Type B pancreatic cell (in vitro differentiated cells): ENCODE measurements at regions not wholly inside any gene's neighbourhood (a gene's known extent, or its start where the extent isn't known, plus 50 kb on each side); places are given as distances from the start of the nearest gene placed in this dataset.

Experiments
- DNase-seq: peaks from one replicate; pipeline ENCODE4 v3.0.0; 2021; ENCODE audit warnings: mixed read lengths; ENCODE audit not compliant: unreplicated experiment; ENCODE audit errors: extremely low spot score
- H3K27ac Mint-ChIP-seq: 2 replicates; pipeline ENCODE4 v1.8.0; 2021; ENCODE audit warnings: mild to moderate bottlenecking, mixed read lengths
- H3K27me3 Mint-ChIP-seq: 2 replicates; pipeline ENCODE4 v1.8.0; 2021; ENCODE audit warnings: mixed read lengths
- H3K36me3 Mint-ChIP-seq: 2 replicates; pipeline ENCODE4 v1.8.0; 2021; ENCODE audit warnings: mixed read lengths
- H3K4me1 Mint-ChIP-seq: one replicate; pipeline ENCODE4 v1.8.0; 2021; ENCODE audit warnings: mixed read lengths; ENCODE audit not compliant: unreplicated experiment
- H3K4me3 Mint-ChIP-seq: 2 replicates; pipeline ENCODE4 v1.8.0; 2021; ENCODE audit warnings: mild to moderate bottlenecking, mixed read lengths
- H3K9me3 Mint-ChIP-seq: 2 replicates; pipeline ENCODE4 v1.8.0; 2021; ENCODE audit warnings: mixed read lengths
- TF ChIP-seq, protein P1 (sequence below): fragments of 200-600 bp; sonication (generic); conservative IDR thresholded peaks from 2 replicates; pipeline ENCODE4 v1.5.0; 2021; ENCODE audit warnings: antibody characterized with exemption, mild to moderate bottlenecking

DNA sequence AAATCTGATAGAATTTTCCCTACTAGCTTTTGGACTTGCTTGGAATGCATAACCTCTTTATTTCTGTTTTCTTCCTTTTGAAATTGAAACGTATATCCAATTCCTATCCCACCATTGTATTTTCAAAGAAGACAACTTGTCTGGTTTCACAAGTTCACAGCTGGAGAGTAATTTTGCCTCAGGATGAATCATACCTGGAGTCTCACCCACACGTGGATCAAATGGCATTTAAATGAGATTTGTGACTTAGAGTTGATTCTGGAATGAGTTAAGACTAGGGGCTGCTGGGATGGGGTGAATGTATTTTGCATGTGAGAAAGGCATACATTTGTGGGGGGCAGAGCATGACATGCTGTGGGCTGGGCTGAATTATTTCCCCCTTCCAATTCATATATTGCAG is 516.5 kb upstream of the MGAT4C start:
- no peaks in the 10 kb centered on the region for H3K36me3 Mint-ChIP-seq
- H3K9me3 Mint-ChIP-seq: no peaks in the 10 kb centered on the region
- TF ChIP-seq, protein P1, sequence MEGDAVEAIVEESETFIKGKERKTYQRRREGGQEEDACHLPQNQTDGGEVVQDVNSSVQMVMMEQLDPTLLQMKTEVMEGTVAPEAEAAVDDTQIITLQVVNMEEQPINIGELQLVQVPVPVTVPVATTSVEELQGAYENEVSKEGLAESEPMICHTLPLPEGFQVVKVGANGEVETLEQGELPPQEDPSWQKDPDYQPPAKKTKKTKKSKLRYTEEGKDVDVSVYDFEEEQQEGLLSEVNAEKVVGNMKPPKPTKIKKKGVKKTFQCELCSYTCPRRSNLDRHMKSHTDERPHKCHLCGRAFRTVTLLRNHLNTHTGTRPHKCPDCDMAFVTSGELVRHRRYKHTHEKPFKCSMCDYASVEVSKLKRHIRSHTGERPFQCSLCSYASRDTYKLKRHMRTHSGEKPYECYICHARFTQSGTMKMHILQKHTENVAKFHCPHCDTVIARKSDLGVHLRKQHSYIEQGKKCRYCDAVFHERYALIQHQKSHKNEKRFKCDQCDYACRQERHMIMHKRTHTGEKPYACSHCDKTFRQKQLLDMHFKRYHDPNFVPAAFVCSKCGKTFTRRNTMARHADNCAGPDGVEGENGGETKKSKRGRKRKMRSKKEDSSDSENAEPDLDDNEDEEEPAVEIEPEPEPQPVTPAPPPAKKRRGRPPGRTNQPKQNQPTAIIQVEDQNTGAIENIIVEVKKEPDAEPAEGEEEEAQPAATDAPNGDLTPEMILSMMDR: no peak
- no peaks in the 10 kb centered on the region for H3K27me3 Mint-ChIP-seq
- H3K4me1 Mint-ChIP-seq: peaks cover 3% of the 10 kb centered on the region
- no peak overlapping the region for H3K4me3 Mint-ChIP-seq
- H3K27ac Mint-ChIP-seq: no peak overlapping the region
- no peak for DNase-seq

DNA sequence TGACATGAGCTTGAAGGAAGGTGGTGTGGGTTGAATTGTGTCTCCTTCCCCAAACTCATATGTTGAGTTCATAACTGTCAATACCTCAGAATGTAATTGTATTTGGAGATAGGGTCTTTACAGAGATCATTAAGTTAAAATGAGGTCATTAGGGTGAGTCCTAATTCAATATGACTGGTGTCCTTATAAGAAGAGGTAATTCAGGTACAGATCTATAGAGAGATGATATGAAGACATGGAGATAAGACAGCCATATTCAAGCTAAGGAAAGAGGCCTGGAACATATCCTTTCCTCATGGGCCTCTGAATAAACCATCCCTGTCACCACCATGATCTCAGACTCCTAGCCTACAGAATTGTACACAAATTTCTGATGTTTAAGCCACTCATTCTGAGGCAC is 514.7 kb upstream of the MGAT4C start:
- TF ChIP-seq, protein P1: no peak
- H3K27ac Mint-ChIP-seq: no peak overlapping the region
- peaks cover 3% of the 10 kb centered on the region for H3K4me1 Mint-ChIP-seq
- H3K36me3 Mint-ChIP-seq: no peaks in the 10 kb centered on the region
- H3K9me3 Mint-ChIP-seq: no peaks in the 10 kb centered on the region
- no peak overlapping the region for H3K4me3 Mint-ChIP-seq
- DNase-seq: no peak
- no peaks in the 10 kb centered on the region for H3K27me3 Mint-ChIP-seq

DNA sequence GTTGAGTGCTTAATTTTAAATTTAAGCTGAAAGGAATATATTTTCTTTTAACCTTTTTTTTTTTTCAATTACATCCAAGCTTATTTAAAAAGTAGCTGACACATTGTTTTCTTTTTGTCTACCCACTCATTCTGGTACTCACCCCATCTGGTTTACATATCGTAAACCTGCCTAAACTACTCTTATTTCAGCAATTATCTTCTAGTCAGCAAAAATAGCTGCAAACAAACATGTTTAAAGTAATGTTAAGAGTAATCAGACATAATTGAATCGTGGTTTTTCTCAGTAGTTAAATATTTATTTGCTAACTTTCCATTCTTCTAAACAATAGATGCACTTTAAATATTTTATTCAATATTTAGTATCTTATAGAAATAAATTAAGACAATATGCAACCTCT is 492.7 kb upstream of the MGAT4C start:
- Mint-ChIP-seq H3K27me3 (peaks cover 4% of the 10 kb centered on the region), H3K36me3 (no peaks in the 10 kb centered on the region), H3K9me3 (no peaks in the 10 kb centered on the region), H3K4me1 (peaks cover 6% of the 10 kb centered on the region), H3K27ac (no peak overlapping the region), H3K4me3 (no peak overlapping the region)
- no peak for DNase-seq
- TF ChIP-seq, protein P1: no peak

DNA sequence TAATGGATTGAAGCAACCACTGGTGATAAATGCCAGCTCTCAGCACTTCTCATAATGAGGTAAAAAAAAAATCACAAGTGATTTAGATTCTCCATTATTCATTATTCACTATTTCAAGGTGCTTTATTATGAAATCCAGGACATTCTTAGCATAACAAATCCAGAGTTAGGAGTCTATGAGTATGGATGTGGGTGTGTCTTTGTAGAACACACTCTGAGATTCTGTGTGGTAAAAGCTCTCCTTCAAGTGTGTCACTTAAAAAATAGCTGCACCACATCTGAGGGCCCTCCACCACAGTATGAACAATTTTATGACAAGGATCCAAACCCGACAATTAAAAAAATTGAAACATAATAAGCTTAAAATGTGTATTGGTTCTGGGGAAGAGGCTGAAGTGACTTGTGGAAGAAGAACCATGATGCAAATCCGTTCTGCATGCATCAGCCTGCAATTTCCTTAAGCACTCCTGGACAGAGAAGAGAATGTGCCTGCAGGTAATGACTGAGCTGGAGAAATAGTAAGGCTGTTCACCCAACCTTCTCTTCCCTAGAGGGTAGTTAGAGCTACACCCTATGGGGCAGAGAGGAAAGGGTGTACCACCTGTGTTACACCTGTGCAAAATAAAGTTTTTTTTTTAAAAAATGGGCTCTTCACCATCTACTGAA is 488.5 kb upstream of the MGAT4C start:
- no peak overlapping the region for H3K27ac Mint-ChIP-seq
- no peaks in the 10 kb centered on the region for H3K36me3 Mint-ChIP-seq
- TF ChIP-seq, protein P1: no peak
- no peak overlapping the region for H3K4me3 Mint-ChIP-seq
- H3K4me1 Mint-ChIP-seq: peaks cover 6% of the 10 kb centered on the region
- DNase-seq: no peak
- no peaks in the 10 kb centered on the region for H3K27me3 Mint-ChIP-seq
- H3K9me3 Mint-ChIP-seq: no peaks in the 10 kb centered on the region

DNA sequence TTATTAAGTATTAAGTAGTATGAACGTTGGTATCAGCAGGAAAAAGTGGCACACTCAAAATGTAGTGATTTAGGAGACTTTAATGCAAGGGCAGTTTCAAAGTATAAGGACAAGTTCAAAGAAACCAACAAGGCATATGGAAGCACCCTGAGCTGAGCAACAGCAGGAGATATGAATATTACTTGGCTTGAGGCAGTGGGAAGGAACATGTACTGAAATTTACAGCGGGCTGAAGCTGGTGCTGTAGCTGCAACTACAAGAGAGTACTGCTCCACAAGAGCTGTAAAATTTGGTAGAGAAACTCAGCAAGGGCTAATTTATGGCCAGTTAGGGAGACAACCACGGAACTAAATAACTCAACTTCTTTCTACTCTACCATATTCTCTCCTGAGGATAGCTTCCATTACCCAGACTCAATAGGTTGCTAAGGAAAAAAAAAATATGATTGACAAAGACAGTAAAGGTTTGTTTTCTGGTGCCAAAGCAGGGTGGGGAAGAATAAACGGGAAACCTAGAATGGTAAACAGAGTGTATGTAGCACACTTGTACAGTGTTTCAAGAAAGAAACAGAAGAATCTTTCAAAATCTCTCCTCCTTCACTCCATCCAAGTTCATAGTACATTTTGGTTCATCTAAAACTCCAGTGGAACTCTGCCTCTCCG is 487.8 kb upstream of the MGAT4C start:
- Mint-ChIP-seq H3K36me3 (no peaks in the 10 kb centered on the region), H3K4me1 (peaks cover 6% of the 10 kb centered on the region), H3K27me3 (no peaks in the 10 kb centered on the region), H3K27ac (no peak overlapping the region), H3K4me3 (no peak overlapping the region), H3K9me3 (no peaks in the 10 kb centered on the region)
- DNase-seq: no peak
- TF ChIP-seq, protein P1: no peak
